ENCODE measurements at regions not wholly inside any gene's neighbourhood (a gene's known extent, or its start where the extent isn't known, plus 50 kb on each side); places are given as distances from the start of the nearest gene placed in this dataset.

GRCh38 chr2:167715932-167716331 lies 531.5 kb downstream of the STK39 start:
- Histone ChIP-seq H3K56ac (replicated peaks; ENCODE audit: insufficient read length, low read depth, low read length) (no peak overlapping the region), H4K8ac (ENCODE audit: extremely low read depth, insufficient read depth, low read length) (no peak overlapping the region), H2BK120ac (replicated peaks; ENCODE audit: low read depth, low read length) (no peak overlapping the region), H2AK5ac (ENCODE audit: low read depth, low read length) (no peak overlapping the region), H3K79me2 (ENCODE audit: control insufficient read depth in 1 of 2, insufficient read depth in 2 of 2, low read length in 2 of 2) (no peaks in the 10 kb centered on the region), H3K4me2 (ENCODE audit: insufficient read depth in 1 of 2, low read depth in 2 of 2, low read length in 2 of 2) (no peak overlapping the region), H3K18ac (ENCODE audit: extremely low read depth, low read length) (no peak overlapping the region), H3K4ac (replicated peaks; ENCODE audit: insufficient read length, low read depth, low read length) (no peak overlapping the region), H2BK15ac (ENCODE audit: low read length) (no peak overlapping the region), H4K91ac (replicated peaks; ENCODE audit: insufficient read length, low read length) (no peak overlapping the region), H3K79me1 (ENCODE audit: low read depth, low read length) (no peaks in the 10 kb centered on the region), H2BK20ac (ENCODE audit: low read length) (no peak overlapping the region), H3K27me3 (replicated peaks in 1 of 4; ENCODE audit: control insufficient read depth in 3 of 4, extremely low read depth in 1 of 4, insufficient read depth in 3 of 4, low read length in 3 of 4) (no peaks in the 10 kb centered on the region), H3K4me3 (ENCODE audit: extremely low read depth in 1 of 4, insufficient read depth in 2 of 4, low read depth in 3 of 4, low read length in 4 of 4) (no peak overlapping the region), H3K27ac (ENCODE audit: low read depth, low read length) (no peak overlapping the region), H3K9ac (replicated peaks in 1 of 4; ENCODE audit: extremely low read depth in 1 of 4, low read depth in 3 of 4, low read length in 3 of 4) (no peak overlapping the region), H3K23ac (ENCODE audit: insufficient read length) (no peak overlapping the region), H3K4me1 (replicated peaks in 1 of 4; ENCODE audit: control insufficient read depth in 3 of 4, insufficient read depth in 4 of 4, low read length in 3 of 4) (no peaks in the 10 kb centered on the region), H3K14ac (ENCODE audit: insufficient read length) (no peak overlapping the region), H3K9me3 (ENCODE audit: insufficient read depth in 2 of 2, low read depth in 1 of 2, low read length in 1 of 2) (no peaks in the 10 kb centered on the region), H3K36me3 (ENCODE audit: control insufficient read depth in 2 of 4, insufficient read depth in 4 of 4, low read length in 3 of 4) (no peaks in the 10 kb centered on the region; a peak in 1 of 8 replicates), H2AFZ (ENCODE audit: low read length) (no peak overlapping the region), H4K20me1 (replicated peaks in 1 of 2; ENCODE audit: control insufficient read depth in 1 of 2, insufficient read depth in 2 of 2, low read length in 2 of 2) (no peaks in the 10 kb centered on the region), H2BK12ac (ENCODE audit: low read depth, low read length) (no peak overlapping the region), H3K23me2 (ENCODE audit: low read depth, low read length) (no peaks in the 10 kb centered on the region), H4K5ac (ENCODE audit: insufficient read length, low read depth, low read length) (no peak overlapping the region), H2BK5ac (ENCODE audit: low read depth, low read length) (no peak overlapping the region)
- DNase-seq (ENCODE audit: low read depth in 1 of 2, low spot score in 2 of 2): no peak
- 93% methylated on average over 19 of the region's 29 CpGs; no CpG with 5 or more reads in 1 of the 2 experiments for WGBS, 2 experiments (ENCODE audit: extremely low coverage in 1 of 2, insufficient coverage in 1 of 2, insufficient read length in 1 of 2, insufficient replicate concordance in 2 of 2, low coverage in 1 of 2, low lambda C conversion rate in 2 of 2, missing lambda C conversion rate in 1 of 2)
- ChIA-PET POLR2A (ENCODE audit: partially characterized antibody) (interaction anchor here (1.2 kb wide), 1 partner anchor 72 kb away, joined by 3 read pairs; no protein-coding TSS in a partner anchor), CTCF (ENCODE audit: partially characterized antibody) (interaction anchor here (0.6 to 1.1 kb wide), 2 partner anchors 44 to 427 kb away, joined by 3 to 4 read pairs; no protein-coding TSS in a partner anchor)
- FAIRE-seq: no peak
- no peak for TF ChIP-seq ATF2 (IDR thresholded peaks at IDR 0.05; ENCODE audit: low read length)
- TF ChIP-seq TAF7 (optimal IDR thresholded peaks at IDR 0.05; ENCODE audit: borderline replicate concordance, low read depth, low read length): no peak
